Fibroblast of lung (primary cell): ENCODE measurements at regions not wholly inside any gene's neighbourhood (a gene's known extent, or its start where the extent isn't known, plus 50 kb on each side); places are given as distances from the start of the nearest gene placed in this dataset.

Experiments
- DNase-seq, 2 donors: peaks; one replicate each; pipeline versions ENCODE4 v3.0.0 to v3.0.0-alpha.2; 2010; ENCODE audit warnings: low read depth in 2 of 2
- H2AFZ ChIP-seq: 2 replicates; pipeline ENCODE4 v1.5.1; 2012; ENCODE audit warnings: low read length, control low read depth, inconsistent platforms
- H3K27ac ChIP-seq: 2 replicates; pipeline ENCODE4 v1.5.1; 2011; ENCODE audit warnings: low read length, control low read depth; ENCODE audit not compliant: insufficient read depth
- H3K27me3 ChIP-seq: 2 replicates; pipeline ENCODE4 v1.5.1; 2011; ENCODE audit warnings: mild to moderate bottlenecking, low read length; ENCODE audit not compliant: control insufficient read depth, insufficient read depth
- H3K36me3 ChIP-seq: 2 replicates; pipeline ENCODE4 v1.5.1; 2011; ENCODE audit warnings: low read length; ENCODE audit not compliant: control insufficient read depth, insufficient read depth
- H3K4me1 ChIP-seq: 2 replicates; pipeline ENCODE4 v1.5.1; 2011; ENCODE audit warnings: low read length; ENCODE audit not compliant: control insufficient read depth, insufficient read depth; ENCODE audit errors: extremely low read depth
- H3K4me2 ChIP-seq: 2 replicates; pipeline ENCODE4 v1.5.1; 2011; ENCODE audit warnings: low read length, control low read depth; ENCODE audit not compliant: insufficient read depth; ENCODE audit errors: extremely low read depth
- H3K4me3 ChIP-seq, 4 experiments: fragments of 200-600 bp in 1 of 4; sonication (generic) in 1 of 4; replicated peaks in 1 of 4; 2 replicates each; pipeline ENCODE4 v1.5.1; 2011 to 2016; ENCODE audit warnings: low read length in 4 of 4, low read depth in 3 of 4, mild to moderate bottlenecking in 3 of 4, control low read depth in 2 of 4, inconsistent platforms in 1 of 4, mixed read lengths in 1 of 4; ENCODE audit not compliant: insufficient read depth in 1 of 4; ENCODE audit errors: control extremely low read depth in 1 of 4
- H3K79me2 ChIP-seq: 2 replicates; pipeline ENCODE4 v1.5.1; 2012; ENCODE audit warnings: mild to moderate bottlenecking, low read length, inconsistent platforms; ENCODE audit not compliant: control insufficient read depth, insufficient read depth
- H3K9ac ChIP-seq: 2 replicates; pipeline ENCODE4 v1.5.1; 2011; ENCODE audit warnings: mild to moderate bottlenecking, low read length, control low read depth; ENCODE audit not compliant: insufficient read depth
- H3K9me3 ChIP-seq: 2 replicates; pipeline ENCODE4 v1.5.1; 2012; ENCODE audit warnings: low read depth, low read length; ENCODE audit not compliant: control insufficient read depth, insufficient read depth
- H4K20me1 ChIP-seq: 2 replicates; pipeline ENCODE4 v1.5.1; 2011; ENCODE audit warnings: low read length; ENCODE audit not compliant: control insufficient read depth, insufficient read depth; ENCODE audit errors: extremely low read depth
- EZH2 ChIP-seq: IDR thresholded peaks from 2 replicates; pipeline ENCODE4 v1.5.1; 2012; ENCODE audit warnings: low read length, control low read depth, mild to moderate bottlenecking; ENCODE audit errors: missing control alignments
- TF ChIP-seq, protein P1 (sequence below), 2 donors: IDR thresholded peaks in 1 of 2; conservative IDR thresholded peaks in 1 of 2; 1 replicate in 1 of 2; 2 replicates in 1 of 2; pipeline ENCODE4 v1.5.1; 2011 to 2012; ENCODE audit warnings: low read length in 2 of 2, control low read depth in 1 of 2, inconsistent platforms in 1 of 2, low read depth in 1 of 2, mild to moderate bottlenecking in 1 of 2

GRCh38 chr5:104998169-104998568 lies 1435.6 kb upstream of the NUDT12 start:
- no peaks in the 10 kb centered on the region for H3K79me2 ChIP-seq
- no peak overlapping the region for H3K27ac ChIP-seq
- TF ChIP-seq EZH2, result no peak
- TF ChIP-seq, protein P1, sequence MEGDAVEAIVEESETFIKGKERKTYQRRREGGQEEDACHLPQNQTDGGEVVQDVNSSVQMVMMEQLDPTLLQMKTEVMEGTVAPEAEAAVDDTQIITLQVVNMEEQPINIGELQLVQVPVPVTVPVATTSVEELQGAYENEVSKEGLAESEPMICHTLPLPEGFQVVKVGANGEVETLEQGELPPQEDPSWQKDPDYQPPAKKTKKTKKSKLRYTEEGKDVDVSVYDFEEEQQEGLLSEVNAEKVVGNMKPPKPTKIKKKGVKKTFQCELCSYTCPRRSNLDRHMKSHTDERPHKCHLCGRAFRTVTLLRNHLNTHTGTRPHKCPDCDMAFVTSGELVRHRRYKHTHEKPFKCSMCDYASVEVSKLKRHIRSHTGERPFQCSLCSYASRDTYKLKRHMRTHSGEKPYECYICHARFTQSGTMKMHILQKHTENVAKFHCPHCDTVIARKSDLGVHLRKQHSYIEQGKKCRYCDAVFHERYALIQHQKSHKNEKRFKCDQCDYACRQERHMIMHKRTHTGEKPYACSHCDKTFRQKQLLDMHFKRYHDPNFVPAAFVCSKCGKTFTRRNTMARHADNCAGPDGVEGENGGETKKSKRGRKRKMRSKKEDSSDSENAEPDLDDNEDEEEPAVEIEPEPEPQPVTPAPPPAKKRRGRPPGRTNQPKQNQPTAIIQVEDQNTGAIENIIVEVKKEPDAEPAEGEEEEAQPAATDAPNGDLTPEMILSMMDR (conservative IDR thresholded peaks at IDR 0.05 in 1 of 2, IDR thresholded peaks at IDR 0.05 in 1 of 2; ENCODE audit: low read depth in 1 of 2, low read length in 2 of 2), result no peak
- no peaks in the 10 kb centered on the region for H3K9me3 ChIP-seq
- H2AFZ ChIP-seq, result no peak overlapping the region
- no peaks in the 10 kb centered on the region for H3K4me1 ChIP-seq
- no peak overlapping the region for H3K4me2 ChIP-seq
- H3K27me3 ChIP-seq, result no peaks in the 10 kb centered on the region
- H3K36me3 ChIP-seq, result no peaks in the 10 kb centered on the region
- H3K4me3 ChIP-seq, result no peak overlapping the region
- DNase-seq, result no peak
- H4K20me1 ChIP-seq, result no peaks in the 10 kb centered on the region
- no peak overlapping the region for H3K9ac ChIP-seq

GRCh38 chr5:104987074-104987473 lies 1424.5 kb upstream of the NUDT12 start:
- Histone ChIP-seq H3K9me3 (no peaks in the 10 kb centered on the region), H3K4me3 (no peak overlapping the region), H4K20me1 (no peaks in the 10 kb centered on the region), H3K9ac (no peak overlapping the region), H3K27ac (no peak overlapping the region), H3K4me2 (no peak overlapping the region), H3K36me3 (no peaks in the 10 kb centered on the region), H3K79me2 (no peaks in the 10 kb centered on the region), H2AFZ (no peak overlapping the region), H3K4me1 (no peaks in the 10 kb centered on the region), H3K27me3 (no peaks in the 10 kb centered on the region)
- TF ChIP-seq, protein P1 (conservative IDR thresholded peaks at IDR 0.05 in 1 of 2, IDR thresholded peaks at IDR 0.05 in 1 of 2; ENCODE audit: low read depth in 1 of 2, low read length in 2 of 2), result no peak
- no peak for TF ChIP-seq EZH2
- no peak for DNase-seq

- no peaks in the 10 kb centered on the region for H3K36me3 ChIP-seq
- H4K20me1 ChIP-seq, result no peaks in the 10 kb centered on the region
- H3K9me3 ChIP-seq, result no peaks in the 10 kb centered on the region
- no peak for DNase-seq
- H3K9ac ChIP-seq, result no peak overlapping the region
- TF ChIP-seq EZH2, result no peak
- TF ChIP-seq, protein P1 (conservative IDR thresholded peaks at IDR 0.05 in 1 of 2, IDR thresholded peaks at IDR 0.05 in 1 of 2; ENCODE audit: low read depth in 1 of 2, low read length in 2 of 2), result no peak
- H3K4me1 ChIP-seq, result no peaks in the 10 kb centered on the region
- no peak overlapping the region for H3K4me2 ChIP-seq
- no peaks in the 10 kb centered on the region for H3K79me2 ChIP-seq
- H2AFZ ChIP-seq, result no peak overlapping the region
- H3K27ac ChIP-seq, result no peak overlapping the region
- no peaks in the 10 kb centered on the region for H3K27me3 ChIP-seq
- H3K4me3 ChIP-seq, result no peak overlapping the region
Measured at GRCh38 chr5:104977529-104977928, 1414.9 kb upstream of the NUDT12 start.
